ENCODE measurements at regions not wholly inside any gene's neighbourhood (a gene's known extent, or its start where the extent isn't known, plus 50 kb on each side); places are given as distances from the start of the nearest gene placed in this dataset.

DNA sequence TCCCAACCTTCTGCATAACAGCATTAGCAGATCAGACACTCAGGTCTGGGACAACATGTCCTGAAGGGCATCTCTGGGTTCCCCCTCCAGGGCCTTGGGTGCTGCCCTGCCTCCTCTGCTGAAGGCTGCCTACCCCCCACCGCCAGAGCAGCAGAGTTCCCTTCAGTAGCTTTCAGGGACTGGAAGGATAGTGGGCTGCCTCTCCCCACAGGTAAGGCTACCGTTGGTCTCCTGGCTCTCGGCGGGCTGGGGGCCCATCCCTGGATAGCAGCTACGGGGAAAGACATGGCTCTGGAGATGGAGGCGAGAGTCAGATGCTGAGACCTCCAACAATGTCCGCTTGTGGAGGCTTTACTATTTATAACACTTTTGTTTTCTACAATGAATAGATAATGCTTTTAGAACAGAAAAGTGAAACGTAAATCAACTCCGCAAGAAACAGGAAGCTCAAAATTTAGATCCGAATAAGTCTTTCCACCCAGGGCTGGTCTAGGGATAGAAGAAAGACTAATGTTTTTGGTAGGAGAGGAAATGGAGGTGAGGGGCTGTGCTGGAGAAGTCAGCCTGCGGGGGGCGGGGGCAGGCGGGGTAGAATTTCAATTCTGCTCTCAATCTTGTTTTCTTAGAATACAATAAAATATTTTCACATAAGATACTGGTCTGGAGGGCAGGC is 58.4 kb downstream of the ARL4C start:
- DNase-seq: no peak

DNA sequence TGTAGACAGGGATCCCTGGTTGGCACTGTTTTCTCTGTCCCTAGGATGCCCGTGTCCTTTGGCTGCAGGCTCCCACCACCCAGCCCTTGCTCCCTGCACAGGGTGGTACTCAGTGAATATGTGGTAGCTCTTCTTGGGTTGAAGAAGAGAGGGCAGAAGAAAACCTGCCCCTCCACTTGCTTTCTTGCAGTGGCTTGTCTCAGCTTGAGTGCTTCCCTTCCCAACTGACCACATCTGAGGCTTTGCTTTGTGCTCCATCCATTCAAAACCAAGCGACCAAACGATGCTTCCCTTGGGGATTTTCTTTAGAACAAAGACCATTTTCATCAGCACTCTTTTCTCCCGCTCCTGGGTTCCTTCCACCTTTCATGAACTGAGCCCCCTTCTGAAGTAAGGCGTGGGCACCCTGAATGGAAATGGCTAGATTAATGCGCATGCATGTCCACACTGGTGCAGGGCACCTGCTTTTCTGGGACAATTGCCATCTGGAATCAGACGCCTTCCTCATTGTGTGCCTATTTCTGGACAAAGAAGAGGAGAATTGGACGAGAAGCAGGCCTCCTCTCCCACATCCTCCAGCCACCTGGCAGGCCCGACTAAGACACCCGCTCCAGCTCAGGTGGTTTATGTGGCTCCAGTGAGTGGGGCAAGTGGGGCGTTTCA is 59.1 kb downstream of the ARL4C start:
- no peak for DNase-seq

DNA sequence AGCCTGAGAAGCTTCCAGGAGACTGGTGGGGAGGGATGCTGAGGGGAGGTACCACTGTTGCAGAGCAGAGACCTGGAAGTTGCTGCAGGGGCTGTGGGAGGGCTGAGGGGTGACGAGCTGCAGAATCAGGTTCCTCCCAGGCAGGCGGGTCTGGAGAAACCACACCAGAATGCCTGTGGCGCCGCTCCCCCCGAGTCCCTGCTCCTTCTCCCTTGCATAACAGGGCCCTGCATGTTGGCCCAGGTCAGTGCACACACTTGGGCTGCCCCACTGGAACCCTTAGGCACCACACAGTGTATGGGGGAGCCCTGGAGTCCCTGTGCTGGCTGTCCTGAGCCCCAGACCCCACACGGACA is 60.4 kb downstream of the ARL4C start:
- no peak for DNase-seq

DNA sequence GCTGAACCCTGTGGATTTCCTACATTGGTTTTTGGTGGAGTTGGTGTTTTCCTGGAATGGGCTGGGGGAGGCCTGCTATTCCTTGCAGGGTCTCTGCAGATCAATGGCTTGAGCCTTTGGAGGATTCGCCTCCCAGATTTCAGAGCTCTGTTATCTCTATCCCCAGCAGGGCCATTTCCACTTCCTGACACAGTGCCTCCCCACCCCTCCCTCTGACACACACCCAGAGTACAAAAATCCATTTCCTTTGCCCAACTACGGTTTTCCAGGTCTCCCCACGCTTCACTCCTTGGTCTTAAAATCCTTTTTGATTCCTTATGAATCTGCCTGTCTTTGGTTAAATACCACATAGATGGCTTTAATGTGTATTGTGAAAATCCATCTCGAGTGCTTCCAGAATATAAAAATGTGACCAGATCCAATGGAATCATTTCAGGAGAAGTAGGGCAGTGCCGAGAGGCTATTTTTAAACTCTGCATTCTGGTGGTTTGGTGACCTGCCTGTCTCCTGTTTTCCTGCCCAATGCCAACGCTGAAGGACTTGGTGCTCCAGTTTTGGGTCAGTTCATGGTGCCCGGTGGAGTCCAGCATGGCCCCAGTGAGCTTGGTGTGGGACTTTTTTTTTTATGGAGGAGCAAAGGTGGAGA is 60.9 kb downstream of the ARL4C start:
- no peak for DNase-seq

DNA sequence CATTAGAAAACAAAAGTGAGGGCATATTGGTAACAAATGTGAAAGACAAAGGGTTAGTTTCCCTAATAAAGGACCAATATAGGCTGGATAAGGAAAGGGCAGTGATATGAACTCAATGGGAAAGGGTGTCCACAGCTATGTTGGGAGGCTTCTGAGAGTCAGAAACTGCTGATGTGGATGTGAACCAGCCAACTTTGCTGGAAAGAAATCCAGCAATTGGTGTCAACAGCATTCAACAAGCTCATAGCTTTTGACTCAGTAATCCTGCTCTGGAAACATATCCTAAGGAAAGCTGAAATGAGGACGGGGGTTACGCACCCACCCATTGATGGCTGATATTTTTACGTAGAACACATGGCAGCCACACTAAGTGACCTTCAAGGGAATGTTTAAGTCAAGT is 63.7 kb downstream of the ARL4C start:
- no peak for DNase-seq

- no peak for DNase-seq
These were observed 66.0 kb downstream of the ARL4C start for GRCh38 chr2:234430871-234431270.

DNA sequence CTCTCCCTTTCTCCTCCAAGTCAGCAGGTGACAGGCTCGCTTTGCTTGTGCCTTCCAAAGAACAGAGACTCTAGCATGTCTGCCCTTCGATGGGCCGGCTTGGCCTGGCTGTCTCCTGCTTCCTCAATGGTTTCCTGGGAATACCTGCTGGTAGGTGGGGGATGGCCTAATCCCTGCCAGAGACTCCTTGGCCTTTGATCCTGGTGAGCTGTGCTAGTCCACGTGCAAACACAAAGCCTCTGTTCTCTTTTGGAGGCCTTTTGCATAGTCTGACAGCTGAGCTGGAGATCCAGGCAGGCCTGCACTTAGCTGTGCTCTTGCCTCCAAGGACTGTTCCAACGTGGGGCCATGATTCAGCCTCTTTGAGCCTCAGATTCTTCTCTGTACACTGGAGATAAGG is 67.6 kb downstream of the ARL4C start:
- no peak for DNase-seq

GRCh38 chr2:234427081-234428061 is 69.5 kb downstream of the ARL4C start:
- DNase-seq: no peak

- DNase-seq: no peak
These were observed 70.3 kb downstream of the ARL4C start for GRCh38 chr2:234426616-234427015.

GRCh38 chr2:234425639-234426603 is 71.0 kb downstream of the ARL4C start:
- DNase-seq: peak; percentile 45

DNA sequence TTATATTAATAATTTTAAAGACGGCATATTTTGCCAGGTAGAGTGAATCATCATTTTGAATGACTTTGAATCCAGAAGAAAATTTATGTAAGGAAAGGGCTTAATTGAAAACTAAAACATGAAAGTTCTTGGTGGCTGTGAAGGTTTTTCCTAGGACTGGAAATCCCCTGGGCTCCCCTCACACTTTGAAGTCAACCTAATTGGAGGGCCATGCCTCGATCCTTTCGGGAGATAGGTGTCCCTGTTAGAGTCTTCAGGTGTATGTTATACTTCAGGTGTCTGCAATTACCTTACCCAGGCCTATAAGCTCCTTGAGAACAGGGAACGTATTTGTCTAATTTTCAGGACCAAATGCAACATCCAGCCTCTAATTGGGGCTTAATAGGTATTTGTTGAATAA is 73.0 kb downstream of the ARL4C start:
- DNase-seq: no peak

- peak; percentile 62 for DNase-seq
These were observed 73.9 kb downstream of the ARL4C start for GRCh38 chr2:234422981-234423431.

DNA sequence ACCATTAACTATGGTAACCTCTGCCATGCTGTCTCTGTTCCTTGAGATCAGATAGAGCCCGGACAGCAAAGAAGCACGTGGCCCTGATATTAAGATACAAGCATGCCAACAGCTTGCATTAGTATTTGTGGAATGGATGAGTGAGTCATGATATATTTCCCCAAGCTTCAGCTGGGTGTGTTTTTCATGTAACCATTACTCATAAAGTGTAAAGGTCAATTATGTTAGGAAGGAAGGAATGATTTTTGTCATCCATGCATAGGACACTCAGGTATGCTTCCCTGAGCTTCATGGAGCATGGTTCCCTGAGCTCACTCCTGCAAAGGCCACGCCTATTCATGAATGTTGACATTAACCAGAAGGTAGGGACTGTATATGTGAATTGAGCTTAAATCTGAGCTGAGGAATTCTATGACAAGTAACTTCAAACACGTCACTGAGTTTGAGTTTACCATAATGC is 74.6 kb downstream of the ARL4C start:
- DNase-seq: no peak

DNA sequence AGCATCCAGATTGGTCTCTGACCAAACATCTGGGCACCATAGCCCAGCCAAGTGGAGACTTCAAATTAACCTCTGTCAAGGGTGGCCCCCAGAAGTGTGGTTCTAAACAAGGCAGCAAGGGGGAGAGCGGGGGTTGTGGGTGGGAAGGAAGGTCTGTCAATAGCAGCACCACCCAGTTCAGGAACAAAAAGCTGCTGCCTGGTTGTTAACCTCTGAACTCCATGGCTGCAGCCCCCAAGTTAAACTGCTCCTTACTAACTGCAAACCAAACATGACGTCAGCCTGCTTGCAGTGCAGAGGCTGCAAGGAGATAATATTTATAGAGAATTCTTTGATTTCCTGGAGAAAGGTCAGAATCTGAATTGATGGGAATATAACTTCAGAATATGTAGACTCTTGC is 76.5 kb downstream of the ARL4C start:
- DNase-seq: no peak

DNA sequence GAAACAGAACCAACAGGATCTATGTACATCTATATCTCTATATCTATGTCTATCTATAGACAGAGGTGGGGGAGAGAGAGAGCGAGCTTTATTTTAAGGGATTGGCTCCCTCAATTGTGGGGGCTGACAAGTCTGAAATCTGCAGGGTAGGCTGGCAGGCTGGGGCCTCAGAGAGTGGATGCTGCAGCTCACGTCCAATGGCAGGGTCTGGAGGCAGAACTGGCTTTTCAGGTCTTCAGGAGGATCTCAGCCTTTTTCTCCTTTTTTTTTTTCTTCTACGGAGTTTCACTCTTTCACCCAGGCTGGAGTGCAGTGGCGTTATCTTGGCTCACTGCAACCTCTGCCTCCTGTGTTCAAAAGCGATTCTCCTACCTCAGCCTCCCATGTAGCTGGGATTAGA is 77.2 kb downstream of the ARL4C start:
- DNase-seq: no peak

GRCh38 chr2:234415706-234416105 is 81.2 kb downstream of the ARL4C start:
- no peak for DNase-seq

GRCh38 chr2:234414596-234414995 is 82.3 kb downstream of the ARL4C start:
- no peak for DNase-seq

- no peak for DNase-seq
These were observed 84.2 kb downstream of the ARL4C start for GRCh38 chr2:234412726-234413125.

- DNase-seq: no peak
These were observed 85.1 kb downstream of the ARL4C start for GRCh38 chr2:234411793-234412192.

DNA sequence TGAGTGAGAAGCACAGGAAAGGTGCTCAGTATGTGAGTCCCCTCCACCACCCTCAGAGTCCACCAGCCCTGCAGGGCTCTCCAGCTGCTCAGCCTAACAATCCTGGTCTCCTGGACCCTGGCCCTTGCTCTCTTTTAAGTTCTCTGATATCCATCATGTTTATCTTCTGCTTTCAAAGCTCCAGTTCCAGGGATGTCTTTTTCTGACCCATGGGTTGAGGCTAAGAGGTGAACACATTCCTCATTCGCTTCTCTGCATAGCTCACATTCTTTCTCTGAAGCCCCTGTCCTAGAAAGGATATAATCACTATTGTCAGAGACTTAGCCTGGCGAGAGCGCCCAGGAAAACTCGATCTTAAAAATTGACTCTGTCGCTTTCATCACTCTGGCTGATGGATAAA is 86.4 kb downstream of the ARL4C start:
- no peak for DNase-seq

DNA sequence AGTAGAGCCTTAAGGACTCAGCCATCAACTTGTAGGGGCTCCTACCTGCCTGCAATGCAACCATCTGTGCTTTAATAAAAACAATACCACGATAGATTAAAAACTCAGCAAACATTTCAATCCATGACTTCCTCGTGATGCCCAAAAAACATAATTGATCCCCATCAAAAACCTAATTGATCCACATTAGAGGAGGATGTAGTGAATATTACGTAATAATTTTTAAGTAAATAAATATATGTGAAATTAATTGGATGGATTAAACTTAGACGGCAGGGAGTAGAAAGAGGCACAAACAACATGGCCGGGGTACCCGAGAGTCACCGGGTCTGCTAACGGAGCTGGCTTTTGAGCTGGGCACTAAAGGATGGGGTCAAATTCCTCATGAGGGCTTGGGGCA is 87.3 kb downstream of the ARL4C start:
- no peak for DNase-seq

DNA sequence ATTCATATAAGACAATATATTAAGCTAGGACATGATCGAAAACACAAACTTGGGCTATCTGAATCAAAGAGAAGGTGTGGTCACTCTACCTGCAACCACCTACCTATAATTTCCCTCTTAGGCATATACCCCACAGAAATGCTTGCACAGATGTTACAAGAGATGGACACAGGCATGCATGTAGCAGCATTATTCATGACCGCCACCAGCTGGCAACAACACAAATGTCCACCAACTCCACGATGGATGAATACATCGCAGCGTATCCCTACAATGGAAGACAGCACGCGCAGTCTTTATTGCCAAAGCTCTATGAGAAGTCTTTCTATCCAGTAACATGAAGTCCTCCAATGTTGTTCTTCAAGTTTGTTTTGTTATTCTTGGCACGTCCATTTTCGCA is 90.8 kb downstream of the ARL4C start:
- no peak for DNase-seq

All from activated naive CD4-positive, alpha-beta T cell treated with anti-CD3 and anti-CD28 coated beads, Interleukin-2, amount 50 U/mL, for 16 hours (primary cell).